ENCODE measurements at regions not wholly inside any gene's neighbourhood (a gene's known extent, or its start where the extent isn't known, plus 50 kb on each side); places are given as distances from the start of the nearest gene placed in this dataset.

GRCh38 chr1:22207511-22208267 is 64.8 kb upstream of the WNT4 start:
- TF ChIP-seq FOXK2 (IDR thresholded peaks at IDR 0.05) (no peak), CTBP1 (IDR thresholded peaks at IDR 0.05; ENCODE audit: borderline replicate concordance) (no peak), BHLHE40 (IDR thresholded peaks at IDR 0.05; ENCODE audit: borderline replicate concordance) (no peak), ARNT (IDR thresholded peaks at IDR 0.05) (no peak), TARDBP (IDR thresholded peaks at IDR 0.05) (no peak), SUZ12 (IDR thresholded peaks at IDR 0.05) (no peak), SP1 (IDR thresholded peaks at IDR 0.05) (no peak), ELF4 (IDR thresholded peaks at IDR 0.05) (no peak), FOXA1 (IDR thresholded peaks at IDR 0.05) (no peak), FOXM1 (IDR thresholded peaks at IDR 0.05; ENCODE audit: borderline replicate concordance) (no peak), HDGF (IDR thresholded peaks at IDR 0.05; ENCODE audit: borderline replicate concordance) (no peak), PKNOX1 (IDR thresholded peaks at IDR 0.05) (no peak), ZNF384 (IDR thresholded peaks at IDR 0.05) (no peak), L3MBTL2 (conservative IDR thresholded peaks at IDR 0.05) (no peak)
